ENCODE measurements at regions not wholly inside any gene's neighbourhood (a gene's known extent, or its start where the extent isn't known, plus 50 kb on each side); places are given as distances from the start of the nearest gene placed in this dataset.
"Not testable (repeated sequence)": the region's sequence is repeated elsewhere in the genome, so short reads cannot be mapped to it uniquely, and the experiment has no call there.

GRCh38 chr7:9711259-9711918, 1262.3 kb upstream of the PHF14 start:
- TF ChIP-seq EZH2 (optimal IDR thresholded peaks at IDR 0.05; ENCODE audit: low read depth, low read length) (no peak), EZH2phosphoT487 (IDR thresholded peaks at IDR 0.05; ENCODE audit: low read length) (no peak)
- H3K9me3 ChIP-seq (replicated peaks; ENCODE audit: insufficient read depth, low read length), result no peaks in the 10 kb centered on the region
- no peak overlapping the region for H2AFZ ChIP-seq (ENCODE audit: low read length)
- H3K9ac ChIP-seq (ENCODE audit: low read length), result no peak overlapping the region
- no peaks in the 10 kb centered on the region for H3K9me2 ChIP-seq (replicated peaks; ENCODE audit: insufficient read depth, low read length)
- no peaks in the 10 kb centered on the region for H3K79me2 ChIP-seq (ENCODE audit: low read length)
- no peak overlapping the region for H3K4me3 ChIP-seq (ENCODE audit: low read length)
- no peaks in the 10 kb centered on the region for H3K4me1 ChIP-seq (ENCODE audit: low read length)
- H3K27me3 ChIP-seq (replicated peaks; ENCODE audit: insufficient read depth, low read length), result no peaks in the 10 kb centered on the region
- H3K36me3 ChIP-seq (replicated peaks; ENCODE audit: insufficient read depth, low read length), result no peaks in the 10 kb centered on the region
- no peak overlapping the region for H3K27ac ChIP-seq (ENCODE audit: low read length)
- H4K20me1 ChIP-seq (ENCODE audit: insufficient read depth, low read length), result no peaks in the 10 kb centered on the region
- no peak overlapping the region for H3K4me2 ChIP-seq (ENCODE audit: low read depth, low read length)
- no peak for DNase-seq
- H3F3A ChIP-seq (ENCODE audit: insufficient read depth, low read length), result no peaks in the 10 kb centered on the region

- Histone ChIP-seq H3F3A (ENCODE audit: insufficient read depth, low read length) (no peaks in the 10 kb centered on the region), H3K9ac (ENCODE audit: low read length) (no peak overlapping the region), H3K27me3 (replicated peaks; ENCODE audit: insufficient read depth, low read length) (no peaks in the 10 kb centered on the region), H2AFZ (ENCODE audit: low read length) (no peak overlapping the region), H3K79me2 (ENCODE audit: low read length) (no peaks in the 10 kb centered on the region), H3K4me3 (ENCODE audit: low read length) (no peak overlapping the region), H3K9me3 (replicated peaks; ENCODE audit: insufficient read depth, low read length) (no peaks in the 10 kb centered on the region), H3K36me3 (replicated peaks; ENCODE audit: insufficient read depth, low read length) (no peaks in the 10 kb centered on the region), H3K4me2 (ENCODE audit: low read depth, low read length) (no peak overlapping the region), H4K20me1 (ENCODE audit: insufficient read depth, low read length) (no peaks in the 10 kb centered on the region), H3K27ac (ENCODE audit: low read length) (no peak overlapping the region), H3K4me1 (ENCODE audit: low read length) (no peaks in the 10 kb centered on the region), H3K9me2 (replicated peaks; ENCODE audit: insufficient read depth, low read length) (no peaks in the 10 kb centered on the region)
- DNase-seq, result no peak
- TF ChIP-seq EZH2 (optimal IDR thresholded peaks at IDR 0.05; ENCODE audit: low read depth, low read length) (no peak), EZH2phosphoT487 (IDR thresholded peaks at IDR 0.05; ENCODE audit: low read length) (no peak)
- TF ChIP-seq, protein P1, sequence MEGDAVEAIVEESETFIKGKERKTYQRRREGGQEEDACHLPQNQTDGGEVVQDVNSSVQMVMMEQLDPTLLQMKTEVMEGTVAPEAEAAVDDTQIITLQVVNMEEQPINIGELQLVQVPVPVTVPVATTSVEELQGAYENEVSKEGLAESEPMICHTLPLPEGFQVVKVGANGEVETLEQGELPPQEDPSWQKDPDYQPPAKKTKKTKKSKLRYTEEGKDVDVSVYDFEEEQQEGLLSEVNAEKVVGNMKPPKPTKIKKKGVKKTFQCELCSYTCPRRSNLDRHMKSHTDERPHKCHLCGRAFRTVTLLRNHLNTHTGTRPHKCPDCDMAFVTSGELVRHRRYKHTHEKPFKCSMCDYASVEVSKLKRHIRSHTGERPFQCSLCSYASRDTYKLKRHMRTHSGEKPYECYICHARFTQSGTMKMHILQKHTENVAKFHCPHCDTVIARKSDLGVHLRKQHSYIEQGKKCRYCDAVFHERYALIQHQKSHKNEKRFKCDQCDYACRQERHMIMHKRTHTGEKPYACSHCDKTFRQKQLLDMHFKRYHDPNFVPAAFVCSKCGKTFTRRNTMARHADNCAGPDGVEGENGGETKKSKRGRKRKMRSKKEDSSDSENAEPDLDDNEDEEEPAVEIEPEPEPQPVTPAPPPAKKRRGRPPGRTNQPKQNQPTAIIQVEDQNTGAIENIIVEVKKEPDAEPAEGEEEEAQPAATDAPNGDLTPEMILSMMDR (IDR thresholded peaks at IDR 0.05; ENCODE audit: low read length), result no peak
Observed at GRCh38 chr7:9718071-9718661, 1255.5 kb upstream of the PHF14 start.

DNA sequence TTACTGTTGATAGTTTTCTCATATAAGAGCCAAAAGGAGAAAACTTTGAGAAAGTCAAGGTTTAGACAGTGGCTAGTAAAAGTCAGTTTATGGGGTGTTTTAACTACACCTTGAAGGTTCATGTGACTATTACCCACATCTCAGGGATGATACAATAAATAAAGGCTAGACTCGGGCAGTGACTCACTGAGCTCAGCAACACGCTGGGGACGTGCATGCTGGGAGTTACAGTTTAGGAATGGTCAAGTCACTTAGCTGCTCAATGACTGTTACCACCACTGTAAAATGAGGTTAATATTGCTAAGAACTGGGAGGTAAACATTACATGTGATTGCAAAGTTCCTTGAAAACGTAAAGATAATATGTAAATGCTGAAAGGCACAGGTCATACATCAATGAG, 1254.4 kb upstream of the PHF14 start:
- Histone ChIP-seq H3K9me3 (replicated peaks; ENCODE audit: insufficient read depth, low read length) (no peaks in the 10 kb centered on the region), H3K36me3 (replicated peaks; ENCODE audit: insufficient read depth, low read length) (no peaks in the 10 kb centered on the region), H3F3A (ENCODE audit: insufficient read depth, low read length) (no peaks in the 10 kb centered on the region), H3K4me3 (ENCODE audit: low read length) (no peak overlapping the region), H3K27me3 (replicated peaks; ENCODE audit: insufficient read depth, low read length) (no peaks in the 10 kb centered on the region), H3K79me2 (ENCODE audit: low read length) (no peaks in the 10 kb centered on the region), H2AFZ (ENCODE audit: low read length) (no peak overlapping the region), H3K4me1 (ENCODE audit: low read length) (no peaks in the 10 kb centered on the region), H3K4me2 (ENCODE audit: low read depth, low read length) (no peak overlapping the region), H3K9me2 (replicated peaks; ENCODE audit: insufficient read depth, low read length) (no peaks in the 10 kb centered on the region), H3K9ac (ENCODE audit: low read length) (no peak overlapping the region), H3K27ac (ENCODE audit: low read length) (no peak overlapping the region), H4K20me1 (ENCODE audit: insufficient read depth, low read length) (no peaks in the 10 kb centered on the region)
- TF ChIP-seq EZH2 (optimal IDR thresholded peaks at IDR 0.05; ENCODE audit: low read depth, low read length), result no peak
- no peak for DNase-seq

GRCh38 chr7:9719721-9720120, 1254.0 kb upstream of the PHF14 start:
- Histone ChIP-seq H3K4me3 (ENCODE audit: low read length) (no peak overlapping the region), H3K27me3 (replicated peaks; ENCODE audit: insufficient read depth, low read length) (no peaks in the 10 kb centered on the region), H3K9ac (ENCODE audit: low read length) (no peak overlapping the region), H3K9me2 (replicated peaks; ENCODE audit: insufficient read depth, low read length) (no peaks in the 10 kb centered on the region), H4K20me1 (ENCODE audit: insufficient read depth, low read length) (no peaks in the 10 kb centered on the region), H3K4me1 (ENCODE audit: low read length) (no peaks in the 10 kb centered on the region), H3K36me3 (replicated peaks; ENCODE audit: insufficient read depth, low read length) (no peaks in the 10 kb centered on the region), H3F3A (ENCODE audit: insufficient read depth, low read length) (no peaks in the 10 kb centered on the region), H3K27ac (ENCODE audit: low read length) (no peak overlapping the region), H3K9me3 (replicated peaks; ENCODE audit: insufficient read depth, low read length) (no peaks in the 10 kb centered on the region), H3K79me2 (ENCODE audit: low read length) (no peaks in the 10 kb centered on the region), H3K4me2 (ENCODE audit: low read depth, low read length) (no peak overlapping the region), H2AFZ (ENCODE audit: low read length) (no peak overlapping the region)
- DNase-seq, result no peak
- TF ChIP-seq, protein P1 (IDR thresholded peaks at IDR 0.05; ENCODE audit: low read length), result no peak
- TF ChIP-seq EZH2 (optimal IDR thresholded peaks at IDR 0.05; ENCODE audit: low read depth, low read length) (no peak), EZH2phosphoT487 (IDR thresholded peaks at IDR 0.05; ENCODE audit: low read length) (no peak)

GRCh38 chr7:9725940-9726663, 1247.6 kb upstream of the PHF14 start:
- not testable (repeated sequence) for H3K79me2 ChIP-seq (ENCODE audit: low read length); H3K36me3 ChIP-seq (replicated peaks; ENCODE audit: insufficient read depth, low read length); H2AFZ ChIP-seq (ENCODE audit: low read length); H3K9me2 ChIP-seq (replicated peaks; ENCODE audit: insufficient read depth, low read length); H3K27ac ChIP-seq (ENCODE audit: low read length); H3K9ac ChIP-seq (ENCODE audit: low read length); H3K9me3 ChIP-seq (replicated peaks; ENCODE audit: insufficient read depth, low read length); H3F3A ChIP-seq (ENCODE audit: insufficient read depth, low read length); H3K4me1 ChIP-seq (ENCODE audit: low read length); H3K4me3 ChIP-seq (ENCODE audit: low read length); H3K27me3 ChIP-seq (replicated peaks; ENCODE audit: insufficient read depth, low read length); DNase-seq; H3K4me2 ChIP-seq (ENCODE audit: low read depth, low read length); H4K20me1 ChIP-seq (ENCODE audit: insufficient read depth, low read length)

DNA sequence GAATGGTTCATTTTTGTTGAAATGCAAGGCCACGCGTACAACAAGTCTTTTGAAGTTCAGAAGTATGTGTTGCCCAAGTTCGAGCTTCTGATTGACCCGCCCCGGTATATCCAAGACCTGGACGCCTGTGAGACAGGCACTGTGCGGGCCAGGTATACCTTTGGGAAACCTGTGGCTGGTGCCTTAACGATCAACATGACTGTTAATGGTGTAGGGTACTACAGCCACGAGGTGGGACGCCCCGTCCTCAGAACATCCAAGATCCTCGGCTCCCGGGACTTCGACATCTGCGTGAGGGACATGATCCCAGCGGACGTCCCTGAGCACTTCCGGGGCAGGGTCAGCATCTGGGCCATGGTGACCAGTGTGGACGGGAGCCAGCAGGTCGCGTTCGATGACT, 1246.9 kb upstream of the PHF14 start:
- not testable (repeated sequence) for H4K20me1 ChIP-seq (ENCODE audit: insufficient read depth, low read length); H3K4me1 ChIP-seq (ENCODE audit: low read length); H3K79me2 ChIP-seq (ENCODE audit: low read length); H3K27me3 ChIP-seq (replicated peaks; ENCODE audit: insufficient read depth, low read length); H3K9me2 ChIP-seq (replicated peaks; ENCODE audit: insufficient read depth, low read length); H2AFZ ChIP-seq (ENCODE audit: low read length); H3K36me3 ChIP-seq (replicated peaks; ENCODE audit: insufficient read depth, low read length); H3K9me3 ChIP-seq (replicated peaks; ENCODE audit: insufficient read depth, low read length); H3K9ac ChIP-seq (ENCODE audit: low read length); H3K27ac ChIP-seq (ENCODE audit: low read length); H3K4me3 ChIP-seq (ENCODE audit: low read length); DNase-seq; H3K4me2 ChIP-seq (ENCODE audit: low read depth, low read length); H3F3A ChIP-seq (ENCODE audit: insufficient read depth, low read length)

Data from MM.1S (cell line).